HAP-1 (cell line): ENCODE measurements at regions not wholly inside any gene's neighbourhood (a gene's known extent, or its start where the extent isn't known, plus 50 kb on each side); places are given as distances from the start of the nearest gene placed in this dataset.

Source experiments
- DNase-seq, 2 experiments: peaks; one replicate each; pipeline ENCODE4 v3.0.0-alpha.2; 2016 to 2020; ENCODE audit warnings: low spot score in 2 of 2
- H3K27me3 ChIP-seq: fragments of 250-450 bp; sonication (Bioruptor Pico); 2 replicates; pipeline ENCODE4 v1.5.1; 2020; ENCODE audit warnings: low read depth, mild to moderate bottlenecking, moderate library complexity
- H3K36me3 ChIP-seq: fragments of 250-450 bp; sonication (Bioruptor Pico); replicated peaks from 2 replicates; pipeline ENCODE4 v1.5.1; 2020; ENCODE audit warnings: mild to moderate bottlenecking
- H3K4me1 ChIP-seq: fragments of 250-450 bp; sonication (Bioruptor Pico); 2 replicates; pipeline ENCODE4 v1.5.1; 2020; ENCODE audit warnings: mild to moderate bottlenecking
- H3K4me3 ChIP-seq: fragments of 250-450 bp; sonication (Bioruptor Pico); 2 replicates; pipeline ENCODE4 v1.5.1; 2020; ENCODE audit warnings: mild to moderate bottlenecking, moderate library complexity
- H3K9me3 ChIP-seq: fragments of 250-450 bp; sonication (Bioruptor Pico); 2 replicates; pipeline ENCODE4 v1.5.1; 2020; ENCODE audit warnings: mild to moderate bottlenecking, moderate library complexity
- in situ Hi-C: fragments of 300-500 bp; cut with MboI; formaldehyde crosslinking; loops from 3 replicates; pipeline ENCODE4 v1.14.3; 2020; ENCODE audit warnings: low sequenced_read_pairs, inconsistent platforms, mixed read lengths

- Histone ChIP-seq H3K4me1 (no peaks in the 10 kb centered on the region), H3K4me3 (no peak overlapping the region), H3K27me3 (no peaks in the 10 kb centered on the region), H3K36me3 (no peaks in the 10 kb centered on the region), H3K9me3 (no peaks in the 10 kb centered on the region)
- DNase-seq = no peak
- in situ Hi-C loops = no loop called here
Measured at GRCh38 chr6:23584134-23584763, 541.8 kb upstream of the NRSN1 start.

- Histone ChIP-seq H3K36me3 (no peaks in the 10 kb centered on the region), H3K4me3 (no peak overlapping the region), H3K4me1 (no peaks in the 10 kb centered on the region), H3K27me3 (no peaks in the 10 kb centered on the region), H3K9me3 (no peaks in the 10 kb centered on the region)
- DNase-seq = no peak
- in situ Hi-C loops = no loop called here
Measured at GRCh38 chr6:23587582-23587981, 538.4 kb upstream of the NRSN1 start.

- Histone ChIP-seq H3K4me1 (no peaks in the 10 kb centered on the region), H3K4me3 (no peak overlapping the region), H3K9me3 (no peaks in the 10 kb centered on the region), H3K27me3 (no peaks in the 10 kb centered on the region), H3K36me3 (no peaks in the 10 kb centered on the region)
- DNase-seq = no peak
- in situ Hi-C loops = no loop called here
Measured at GRCh38 chr6:23589811-23590210, 536.2 kb upstream of the NRSN1 start.

- DNase-seq = no peak
- H3K9me3 ChIP-seq = no peaks in the 10 kb centered on the region
- no peaks in the 10 kb centered on the region for H3K4me1 ChIP-seq
- no peaks in the 10 kb centered on the region for H3K36me3 ChIP-seq
- H3K27me3 ChIP-seq = no peaks in the 10 kb centered on the region
- in situ Hi-C loops = no loop called here
- no peak overlapping the region for H3K4me3 ChIP-seq
Measured at GRCh38 chr6:23590498-23591126, 535.4 kb upstream of the NRSN1 start.

- in situ Hi-C loops = no loop called here
Measured at GRCh38 chr6:23591761-23592160, 534.3 kb upstream of the NRSN1 start.

GRCh38 chr6:23600118-23600517 lies 525.9 kb upstream of the NRSN1 start:
- Histone ChIP-seq H3K4me1 (no peaks in the 10 kb centered on the region), H3K9me3 (no peaks in the 10 kb centered on the region), H3K4me3 (no peak overlapping the region), H3K27me3 (no peaks in the 10 kb centered on the region), H3K36me3 (no peaks in the 10 kb centered on the region)
- in situ Hi-C loops = no loop called here
- no peak for DNase-seq

More at GRCh38 chr6:23591761-23592160, 534.3 kb upstream of the NRSN1 start:
- DNase-seq = no peak
- Histone ChIP-seq H3K36me3 (no peaks in the 10 kb centered on the region), H3K9me3 (no peaks in the 10 kb centered on the region), H3K4me3 (no peak overlapping the region), H3K27me3 (no peaks in the 10 kb centered on the region), H3K4me1 (no peaks in the 10 kb centered on the region)

- H3K4me3 ChIP-seq = no peak overlapping the region
- in situ Hi-C loops = no loop called here
- H3K27me3 ChIP-seq = no peaks in the 10 kb centered on the region
- no peaks in the 10 kb centered on the region for H3K36me3 ChIP-seq
- DNase-seq = no peak
- no peaks in the 10 kb centered on the region for H3K9me3 ChIP-seq
- H3K4me1 ChIP-seq = no peaks in the 10 kb centered on the region
Measured at GRCh38 chr6:23601811-23602345, 524.1 kb upstream of the NRSN1 start.

- in situ Hi-C loops = no loop called here
- H3K27me3 ChIP-seq = 0 out of 2 replicates have a peak, but pooled peaks cover 2% of the 10 kb centered on the region
- no peak overlapping the region for H3K4me3 ChIP-seq
- H3K9me3 ChIP-seq = no peaks in the 10 kb centered on the region
- no peaks in the 10 kb centered on the region for H3K4me1 ChIP-seq
- no peaks in the 10 kb centered on the region for H3K36me3 ChIP-seq
- DNase-seq = no peak
Measured at GRCh38 chr6:23608931-23609435, 517.0 kb upstream of the NRSN1 start.

- Histone ChIP-seq H3K9me3 (no peaks in the 10 kb centered on the region), H3K4me1 (no peaks in the 10 kb centered on the region), H3K36me3 (no peaks in the 10 kb centered on the region), H3K27me3 (0 out of 2 replicates have a peak, but pooled peaks cover 2% of the 10 kb centered on the region), H3K4me3 (no peak overlapping the region)
- in situ Hi-C loops = no loop called here
- no peak for DNase-seq
Measured at GRCh38 chr6:23611776-23612381, 514.1 kb upstream of the NRSN1 start.

GRCh38 chr6:23618366-23618765 lies 507.6 kb upstream of the NRSN1 start:
- in situ Hi-C loops = no loop called here

GRCh38 chr6:23620911-23621401 lies 505.1 kb upstream of the NRSN1 start:
- in situ Hi-C loops = no loop called here
- no peak for DNase-seq
- H3K4me3 ChIP-seq = no peak overlapping the region

More at GRCh38 chr6:23618366-23618765, 507.6 kb upstream of the NRSN1 start:
- Histone ChIP-seq H3K4me3 (no peak overlapping the region), H3K27me3 (no peaks in the 10 kb centered on the region), H3K9me3 (no peaks in the 10 kb centered on the region), H3K4me1 (no peaks in the 10 kb centered on the region), H3K36me3 (no peaks in the 10 kb centered on the region)
- no peak for DNase-seq

GRCh38 chr6:23630726-23631635 lies 495.0 kb upstream of the NRSN1 start:
- no peak for DNase-seq
- Histone ChIP-seq H3K9me3 (no peaks in the 10 kb centered on the region), H3K4me1 (no peaks in the 10 kb centered on the region), H3K4me3 (no peak overlapping the region), H3K36me3 (no peaks in the 10 kb centered on the region), H3K27me3 (no peaks in the 10 kb centered on the region)
- in situ Hi-C loops = no loop called here

More at GRCh38 chr6:23620911-23621401, 505.1 kb upstream of the NRSN1 start:
- no peaks in the 10 kb centered on the region for H3K9me3 ChIP-seq
- H3K36me3 ChIP-seq = no peaks in the 10 kb centered on the region
- H3K27me3 ChIP-seq = 0 out of 2 replicates have a peak, but pooled peaks cover 3% of the 10 kb centered on the region
- H3K4me1 ChIP-seq = no peaks in the 10 kb centered on the region

- in situ Hi-C loops = no loop called here
- H3K9me3 ChIP-seq = no peaks in the 10 kb centered on the region
- H3K4me1 ChIP-seq = no peaks in the 10 kb centered on the region
- no peaks in the 10 kb centered on the region for H3K27me3 ChIP-seq
- H3K4me3 ChIP-seq = no peak overlapping the region
- H3K36me3 ChIP-seq = no peaks in the 10 kb centered on the region
- DNase-seq = no peak
Measured at GRCh38 chr6:23633996-23634395, 492.0 kb upstream of the NRSN1 start.
